ENCODE measurements at regions not wholly inside any gene's neighbourhood (a gene's known extent, or its start where the extent isn't known, plus 50 kb on each side); places are given as distances from the start of the nearest gene placed in this dataset.
A peak's percentile ranks its signal among the peaks of the same experiment; 100 is the strongest.

DNA sequence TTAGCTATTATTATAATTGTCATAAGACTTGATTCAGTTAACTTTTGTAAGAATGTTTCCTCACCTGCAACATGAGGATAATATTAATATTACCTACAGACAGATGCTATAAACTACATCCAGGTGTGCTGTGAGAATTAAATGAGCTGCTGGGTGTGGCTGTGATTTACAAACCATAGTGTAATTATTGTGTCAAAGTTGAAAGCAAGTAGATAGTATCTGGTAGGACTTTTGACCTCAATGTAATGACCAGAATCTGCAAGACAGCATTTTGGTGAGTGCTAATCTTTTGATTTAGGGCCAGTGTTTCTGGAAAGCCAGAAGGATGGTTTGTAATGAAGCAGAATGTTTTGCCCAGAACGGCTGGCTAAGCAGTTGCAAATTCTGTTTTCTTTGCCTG lies 162.5 kb downstream of the TRMT11 start:
- DNase-seq (ENCODE audit: low spot score): no peak

DNA sequence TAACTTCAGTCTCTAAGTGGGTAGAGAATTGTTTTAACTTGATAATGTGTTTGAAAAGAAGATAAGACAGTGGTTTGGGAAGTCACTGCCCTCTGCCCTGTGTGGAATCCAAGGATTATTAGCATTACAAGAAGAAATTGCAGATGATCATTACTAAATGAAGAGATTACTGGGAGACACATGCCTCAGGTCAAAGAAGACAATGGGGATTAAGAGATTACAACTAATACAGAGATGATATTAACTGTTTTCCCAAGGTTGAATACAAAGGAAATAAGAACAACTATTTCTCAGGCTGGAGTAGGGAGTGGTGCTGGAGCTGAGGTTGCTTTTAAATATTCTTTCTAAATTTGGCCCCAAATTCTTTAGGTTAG lies 166.0 kb downstream of the TRMT11 start:
- no peak for DNase-seq (ENCODE audit: low spot score)

- DNase-seq (ENCODE audit: low spot score): peak; percentile 11
These were observed 167.3 kb downstream of the TRMT11 start for GRCh38 chr6:126153661-126154060.

DNA sequence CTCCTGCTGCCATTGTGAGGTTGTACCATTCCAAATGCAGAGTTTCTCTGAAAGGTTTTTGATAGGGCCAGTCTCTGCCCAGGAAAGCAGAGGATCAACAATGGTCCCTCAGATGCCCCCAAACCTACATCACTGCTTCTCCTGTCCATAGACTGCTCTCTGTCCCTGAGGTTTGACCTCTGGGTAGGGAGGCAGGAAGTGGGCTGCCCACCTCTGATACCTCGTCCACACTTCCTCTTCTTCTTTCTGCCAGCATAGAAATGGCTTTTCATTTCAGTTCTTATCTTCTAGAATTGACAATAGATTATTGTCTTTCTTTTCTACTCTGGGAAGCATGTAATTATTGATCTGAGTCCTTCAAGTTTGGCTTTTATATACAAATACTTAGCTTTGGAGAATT lies 170.6 kb downstream of the TRMT11 start:
- no peak for DNase-seq (ENCODE audit: low spot score)

DNA sequence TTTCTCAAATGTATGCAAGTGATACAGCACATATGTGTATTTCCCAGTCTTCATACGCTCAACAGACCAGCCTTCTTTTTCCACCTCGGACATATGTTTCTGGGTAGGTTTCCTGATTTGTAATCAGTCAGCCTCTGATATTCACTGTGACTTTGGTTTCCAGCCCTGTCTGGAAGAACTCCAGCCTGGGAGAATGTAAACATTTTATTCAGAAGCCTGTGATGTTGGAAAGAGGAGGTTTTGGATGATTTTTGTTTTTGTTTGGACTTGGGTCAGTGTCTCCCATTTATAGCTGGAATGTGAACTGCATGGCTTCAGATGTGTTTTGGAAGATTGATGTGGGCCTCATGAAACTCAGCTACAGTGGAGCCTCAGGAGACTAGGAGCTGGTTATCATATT lies 172.2 kb upstream of the CENPW start:
- no peak for DNase-seq (ENCODE audit: low spot score)

DNA sequence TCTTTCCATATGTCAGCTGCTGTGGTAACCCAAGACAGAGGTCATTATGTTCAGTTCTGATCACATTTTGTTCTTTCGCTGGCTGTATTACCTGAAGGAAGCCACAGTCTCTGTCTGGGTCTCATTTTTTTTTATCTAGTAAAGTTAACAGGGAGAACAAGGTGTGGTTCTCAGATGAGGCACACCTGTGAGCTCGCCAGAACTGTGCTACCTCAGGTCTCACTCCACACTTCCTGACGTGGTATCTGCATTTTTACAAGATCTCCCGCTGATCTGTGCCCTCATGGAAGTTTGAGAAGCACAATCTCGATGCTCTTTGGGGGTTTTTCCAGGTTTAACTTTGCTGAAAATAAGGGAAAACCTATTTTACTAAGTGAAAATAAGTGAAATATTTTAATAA lies 169.5 kb upstream of the CENPW start:
- DNase-seq (ENCODE audit: low spot score): no peak

GRCh38 chr6:126170978-126171382 lies 168.9 kb upstream of the CENPW start:
- no peak for DNase-seq (ENCODE audit: low spot score)

GRCh38 chr6:126172131-126172530 lies 167.8 kb upstream of the CENPW start:
- no peak for DNase-seq (ENCODE audit: low spot score)

GRCh38 chr6:126173265-126173664 lies 166.7 kb upstream of the CENPW start:
- DNase-seq (ENCODE audit: low spot score): no peak

DNA sequence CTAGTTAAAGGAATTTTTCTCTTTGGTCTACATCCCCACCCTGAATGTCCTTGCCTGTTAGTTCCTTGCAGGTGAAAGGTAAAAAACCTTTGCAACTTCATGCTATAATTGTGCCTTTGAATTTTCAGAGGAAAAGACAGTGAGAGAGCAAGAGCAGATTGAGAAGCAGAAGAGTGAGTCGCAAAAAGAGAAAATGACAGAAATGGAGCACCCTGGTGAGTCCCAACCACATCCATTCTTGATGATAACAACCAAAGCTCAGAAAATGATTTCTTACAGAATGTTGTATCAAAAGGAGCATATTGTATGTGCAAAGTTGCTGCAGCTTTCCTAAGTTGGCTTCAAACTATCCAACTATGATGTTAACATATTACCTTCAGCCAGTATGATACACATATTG lies 165.2 kb upstream of the CENPW start:
- DNase-seq (ENCODE audit: low spot score): no peak

GRCh38 chr6:126175251-126175650 lies 164.7 kb upstream of the CENPW start:
- DNase-seq (ENCODE audit: low spot score): no peak

DNA sequence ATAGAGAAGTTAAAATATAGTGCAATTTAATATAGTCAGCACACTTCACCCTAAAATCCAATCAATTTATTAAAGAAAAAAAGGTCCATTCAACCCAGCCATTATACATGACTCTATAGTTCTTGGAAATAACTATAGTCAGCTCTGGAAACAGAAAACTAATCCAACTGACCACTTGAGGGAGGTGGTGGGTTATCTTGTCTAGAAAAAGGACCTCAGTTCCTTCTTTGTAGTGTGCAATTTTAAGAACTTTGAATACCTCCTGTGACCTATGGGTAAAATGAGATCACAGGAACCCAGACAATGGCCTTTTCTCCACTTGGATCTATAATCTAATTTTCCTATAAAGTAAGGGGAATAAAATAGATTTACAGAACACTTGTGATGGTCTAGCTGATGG lies 163.6 kb upstream of the CENPW start:
- no peak for DNase-seq (ENCODE audit: low spot score)

DNA sequence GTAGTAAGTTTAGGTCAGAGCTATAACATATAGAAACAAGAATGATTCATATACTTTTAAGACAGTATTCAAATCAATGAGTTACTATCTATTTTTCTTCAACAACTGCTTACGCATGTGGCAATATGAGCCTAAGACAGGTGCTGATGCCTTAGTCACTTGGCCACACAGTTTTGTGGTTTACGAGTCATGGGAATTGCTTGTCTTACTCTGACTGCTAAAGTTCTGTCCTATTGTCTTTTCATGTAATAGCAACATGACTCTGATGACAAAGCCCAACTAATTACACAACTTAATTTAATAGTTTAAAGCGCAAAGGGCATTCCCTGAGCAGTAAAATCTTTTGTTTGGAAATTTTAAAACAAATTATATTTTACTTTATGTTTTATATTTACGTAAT lies 159.3 kb upstream of the CENPW start:
- DNase-seq (ENCODE audit: low spot score): no peak

- DNase-seq (ENCODE audit: low spot score): no peak
These were observed 158.7 kb upstream of the CENPW start for GRCh38 chr6:126181173-126181741.

DNA sequence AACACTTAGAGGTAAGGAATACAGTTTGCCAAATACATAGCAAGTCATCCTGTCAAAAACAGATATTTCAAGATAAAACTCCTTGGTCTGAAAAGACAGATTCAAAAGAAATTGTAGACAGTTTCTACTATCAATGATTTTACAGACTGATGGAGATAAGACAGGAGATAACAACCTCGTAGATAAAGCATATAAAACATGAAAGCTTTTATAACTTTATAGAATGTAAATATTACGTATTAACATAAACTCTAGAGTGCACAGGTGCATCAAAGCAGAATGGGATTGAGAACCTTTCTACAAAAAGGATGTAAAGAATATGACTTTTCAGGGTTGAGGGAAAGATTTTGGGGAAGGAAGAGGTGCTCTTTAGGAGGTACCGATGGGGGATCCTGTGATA lies 158.0 kb upstream of the CENPW start:
- no peak for DNase-seq (ENCODE audit: low spot score)

DNA sequence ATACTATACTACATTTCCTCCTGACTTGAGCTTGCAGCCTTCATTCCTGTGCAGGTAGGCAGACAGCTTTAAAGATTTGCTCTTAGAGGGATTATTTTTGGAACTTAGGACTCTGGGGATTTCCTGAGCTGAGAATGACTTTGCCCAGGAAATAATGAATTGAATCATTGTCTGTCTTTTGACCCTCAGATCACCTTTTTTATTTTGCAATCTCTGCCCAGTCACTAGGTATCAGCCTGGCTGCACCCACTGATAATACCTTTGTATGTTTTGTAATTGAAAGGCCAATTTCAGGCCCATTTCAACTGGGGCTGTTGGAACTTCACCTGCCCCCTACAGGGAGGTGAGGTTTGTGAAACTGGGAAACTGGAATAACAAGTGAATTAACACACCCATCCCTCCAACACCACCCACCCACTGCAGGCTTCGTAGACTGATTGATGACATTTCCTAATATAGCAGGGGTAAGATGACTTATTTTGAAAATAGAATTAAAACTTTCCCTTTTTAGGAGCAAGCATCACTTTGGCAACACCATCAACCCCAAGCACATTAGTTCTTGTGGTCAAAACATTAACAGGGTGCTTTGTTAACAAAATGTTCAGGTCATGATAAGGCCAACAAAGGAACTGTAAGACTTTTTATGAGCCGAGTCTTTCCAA lies 157.1 kb upstream of the CENPW start:
- DNase-seq (ENCODE audit: low spot score): no peak

DNA sequence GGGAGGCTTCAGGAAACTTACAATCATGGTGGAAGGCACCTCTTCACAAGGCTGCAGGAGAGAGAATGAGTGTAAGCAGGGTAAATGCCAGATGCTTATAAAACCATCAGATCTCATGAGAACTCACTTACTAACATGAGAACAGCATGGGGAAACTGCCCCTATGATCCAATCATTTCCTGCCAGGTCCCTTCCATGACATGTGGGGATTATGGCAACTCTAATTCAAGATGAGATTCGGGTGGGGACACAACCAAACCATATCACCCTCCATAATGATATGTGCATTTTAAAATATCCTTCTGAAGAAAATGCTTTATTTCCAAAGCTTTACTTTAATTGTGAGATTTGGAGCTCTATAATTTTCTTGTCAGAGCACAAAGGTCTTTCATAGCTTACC lies 154.1 kb upstream of the CENPW start:
- DNase-seq (ENCODE audit: low spot score): no peak

DNA sequence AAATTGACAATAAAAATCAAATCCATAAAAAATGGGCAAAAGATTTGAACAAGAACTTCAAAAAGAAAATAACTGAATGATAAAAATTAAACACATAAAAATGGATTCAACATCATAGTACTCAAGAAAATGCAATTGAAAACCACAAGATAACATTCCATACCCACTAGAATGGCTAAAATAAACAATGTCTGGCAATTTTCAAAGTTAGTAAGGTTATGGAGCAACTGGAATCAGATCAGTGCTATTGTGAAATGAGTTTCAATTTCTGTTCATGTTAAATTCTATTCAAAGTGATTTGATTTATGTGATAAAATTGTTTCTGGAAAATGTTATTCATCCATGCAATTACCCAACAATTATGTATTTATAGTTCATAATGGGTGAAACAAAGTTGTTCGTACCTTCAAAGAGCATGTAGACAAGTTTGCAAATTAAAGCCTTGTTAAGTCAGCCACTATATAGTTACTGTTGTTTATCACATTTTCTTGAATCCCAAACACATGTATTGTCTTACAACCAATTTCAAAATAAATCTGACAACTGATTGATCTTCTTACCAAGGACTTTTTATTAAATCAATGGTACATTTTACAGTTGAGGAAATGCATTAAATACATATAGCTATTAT lies 151.5 kb upstream of the CENPW start:
- no peak for DNase-seq (ENCODE audit: low spot score)

DNA sequence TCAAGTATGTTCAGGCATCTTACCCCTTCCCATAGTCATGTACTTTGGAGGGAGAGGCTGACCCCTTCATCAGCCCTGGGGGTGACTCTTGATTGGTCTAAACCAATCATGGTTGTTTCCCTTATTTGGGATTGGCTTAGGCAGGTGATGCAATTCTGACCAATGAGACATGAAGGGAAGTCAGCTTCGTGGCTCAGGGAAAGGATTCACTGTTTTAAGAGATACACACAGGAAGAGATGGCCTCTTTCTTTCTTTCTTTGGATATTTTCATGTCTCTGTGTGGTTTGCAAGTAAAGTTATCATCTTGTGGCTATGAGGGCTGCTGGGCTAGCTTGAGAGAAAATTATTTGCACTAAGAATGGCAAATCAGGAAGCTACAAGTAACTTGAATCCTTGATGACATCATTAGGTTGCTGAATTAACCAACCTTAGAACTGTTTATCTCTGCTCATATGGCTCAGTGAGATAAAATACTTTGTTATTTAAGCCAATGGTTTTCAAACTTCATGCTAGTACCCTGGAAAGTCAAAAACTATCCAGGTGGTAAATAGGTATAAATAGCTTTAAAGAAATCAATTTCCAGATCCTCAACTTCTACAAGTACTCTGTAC lies 144.2 kb upstream of the CENPW start:
- DNase-seq (ENCODE audit: low spot score): no peak

GRCh38 chr6:126198631-126199030 lies 141.3 kb upstream of the CENPW start:
- DNase-seq (ENCODE audit: low spot score): no peak

- DNase-seq (ENCODE audit: low spot score): no peak
These were observed 140.4 kb upstream of the CENPW start for GRCh38 chr6:126199466-126199865.

DNA sequence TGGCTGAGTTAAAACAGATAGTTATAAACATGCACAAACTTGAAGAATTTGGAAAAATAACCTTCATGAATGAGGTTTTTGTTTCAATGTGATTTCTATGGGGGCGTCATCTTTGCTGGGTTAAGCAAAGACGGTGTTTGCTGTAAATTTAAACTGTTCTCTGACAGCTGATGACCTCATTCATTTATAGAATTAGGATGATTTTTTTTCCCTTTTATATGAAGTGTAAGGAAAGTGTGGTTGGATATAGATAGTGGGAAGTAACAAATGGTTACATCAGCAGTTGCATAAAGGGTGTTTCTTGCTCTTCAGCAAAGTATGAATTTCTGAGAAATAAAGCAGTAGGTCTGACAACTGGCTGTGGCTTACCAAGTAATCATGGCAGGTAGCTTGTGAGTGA lies 137.2 kb upstream of the CENPW start:
- no peak for DNase-seq (ENCODE audit: low spot score)

GRCh38 chr6:126204126-126204525 lies 135.8 kb upstream of the CENPW start:
- no peak for DNase-seq (ENCODE audit: low spot score)

GRCh38 chr6:126204598-126204997 lies 135.3 kb upstream of the CENPW start:
- DNase-seq (ENCODE audit: low spot score): no peak
